ENCODE measurements at regions not wholly inside any gene's neighbourhood (a gene's known extent, or its start where the extent isn't known, plus 50 kb on each side); places are given as distances from the start of the nearest gene placed in this dataset.

GRCh38 chrX:147735364-147735763 is 176.4 kb upstream of the FMR1 start:
- TF ChIP-seq, protein P1, sequence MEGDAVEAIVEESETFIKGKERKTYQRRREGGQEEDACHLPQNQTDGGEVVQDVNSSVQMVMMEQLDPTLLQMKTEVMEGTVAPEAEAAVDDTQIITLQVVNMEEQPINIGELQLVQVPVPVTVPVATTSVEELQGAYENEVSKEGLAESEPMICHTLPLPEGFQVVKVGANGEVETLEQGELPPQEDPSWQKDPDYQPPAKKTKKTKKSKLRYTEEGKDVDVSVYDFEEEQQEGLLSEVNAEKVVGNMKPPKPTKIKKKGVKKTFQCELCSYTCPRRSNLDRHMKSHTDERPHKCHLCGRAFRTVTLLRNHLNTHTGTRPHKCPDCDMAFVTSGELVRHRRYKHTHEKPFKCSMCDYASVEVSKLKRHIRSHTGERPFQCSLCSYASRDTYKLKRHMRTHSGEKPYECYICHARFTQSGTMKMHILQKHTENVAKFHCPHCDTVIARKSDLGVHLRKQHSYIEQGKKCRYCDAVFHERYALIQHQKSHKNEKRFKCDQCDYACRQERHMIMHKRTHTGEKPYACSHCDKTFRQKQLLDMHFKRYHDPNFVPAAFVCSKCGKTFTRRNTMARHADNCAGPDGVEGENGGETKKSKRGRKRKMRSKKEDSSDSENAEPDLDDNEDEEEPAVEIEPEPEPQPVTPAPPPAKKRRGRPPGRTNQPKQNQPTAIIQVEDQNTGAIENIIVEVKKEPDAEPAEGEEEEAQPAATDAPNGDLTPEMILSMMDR (IDR thresholded peaks at IDR 0.05), result no peak
- no peak for TF ChIP-seq POLR2A (IDR thresholded peaks at IDR 0.05)
- no peak for TF ChIP-seq POLR2AphosphoS5 (IDR thresholded peaks at IDR 0.05)

All from breast epithelium (tissue), 3 donors.